ENCODE measurements at regions not wholly inside any gene's neighbourhood (a gene's known extent, or its start where the extent isn't known, plus 50 kb on each side); places are given as distances from the start of the nearest gene placed in this dataset. TPM values are rescaled to one million over a fixed set of nuclear protein-coding genes. Genes with fewer than 3 reads are reported as not detected.
"Not testable (repeated sequence)": the region's sequence is repeated elsewhere in the genome, so short reads cannot be mapped to it uniquely, and the experiment has no call there.

DNA sequence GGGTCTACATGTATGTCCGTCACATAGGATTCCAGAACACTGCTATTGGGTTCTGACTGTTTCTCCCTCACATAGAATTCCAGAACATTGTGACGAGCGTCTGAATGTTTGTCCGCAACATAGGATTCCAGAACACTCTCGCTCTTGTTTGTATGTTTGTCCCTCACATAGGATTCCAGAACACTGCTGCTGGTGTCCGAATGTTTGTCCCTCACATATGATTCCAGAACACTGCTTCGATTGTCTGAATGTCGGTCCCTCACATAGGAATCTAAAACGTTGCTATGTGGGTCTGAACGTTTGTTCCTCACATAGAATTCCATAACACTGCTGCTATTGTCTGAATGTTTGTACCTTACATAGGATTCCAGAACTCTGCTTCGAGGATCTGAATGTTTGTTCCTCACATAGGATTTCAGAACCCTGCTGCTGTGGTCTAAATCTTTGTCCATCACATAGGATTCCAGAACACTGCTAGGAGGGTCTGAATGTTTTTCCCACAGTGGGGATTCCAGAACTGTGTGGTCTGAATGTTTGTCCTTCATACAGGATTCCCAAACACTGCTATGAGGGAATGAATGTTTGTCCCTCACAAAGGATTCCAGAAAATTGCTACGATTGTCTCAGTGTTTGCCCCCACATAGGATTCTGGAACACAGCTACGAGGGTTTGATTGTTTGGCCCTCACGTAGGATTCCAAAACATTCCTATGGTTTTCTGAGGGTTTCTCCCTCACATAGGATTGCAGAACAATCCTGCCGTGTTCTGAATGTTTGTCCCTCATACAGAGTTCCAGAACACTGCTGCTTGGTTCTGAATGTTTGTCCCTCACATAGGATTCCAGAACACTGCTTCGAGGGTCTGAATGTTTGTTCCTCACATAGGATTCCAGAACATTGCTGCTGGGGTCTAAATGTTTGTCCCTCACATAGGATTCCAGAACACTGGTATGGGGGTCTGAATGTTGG lies 220.5 kb downstream of the FOXD4L6 start:
- TF ChIP-seq, protein P1, sequence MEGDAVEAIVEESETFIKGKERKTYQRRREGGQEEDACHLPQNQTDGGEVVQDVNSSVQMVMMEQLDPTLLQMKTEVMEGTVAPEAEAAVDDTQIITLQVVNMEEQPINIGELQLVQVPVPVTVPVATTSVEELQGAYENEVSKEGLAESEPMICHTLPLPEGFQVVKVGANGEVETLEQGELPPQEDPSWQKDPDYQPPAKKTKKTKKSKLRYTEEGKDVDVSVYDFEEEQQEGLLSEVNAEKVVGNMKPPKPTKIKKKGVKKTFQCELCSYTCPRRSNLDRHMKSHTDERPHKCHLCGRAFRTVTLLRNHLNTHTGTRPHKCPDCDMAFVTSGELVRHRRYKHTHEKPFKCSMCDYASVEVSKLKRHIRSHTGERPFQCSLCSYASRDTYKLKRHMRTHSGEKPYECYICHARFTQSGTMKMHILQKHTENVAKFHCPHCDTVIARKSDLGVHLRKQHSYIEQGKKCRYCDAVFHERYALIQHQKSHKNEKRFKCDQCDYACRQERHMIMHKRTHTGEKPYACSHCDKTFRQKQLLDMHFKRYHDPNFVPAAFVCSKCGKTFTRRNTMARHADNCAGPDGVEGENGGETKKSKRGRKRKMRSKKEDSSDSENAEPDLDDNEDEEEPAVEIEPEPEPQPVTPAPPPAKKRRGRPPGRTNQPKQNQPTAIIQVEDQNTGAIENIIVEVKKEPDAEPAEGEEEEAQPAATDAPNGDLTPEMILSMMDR (IDR thresholded peaks at IDR 0.05; ENCODE audit: insufficient read depth, low read depth, low read length) = no peak
- no peak for DNase-seq (ENCODE audit: low read depth)
- H3K4me3 ChIP-seq (ENCODE audit: low read depth, low read length) = no peak overlapping the region

DNA sequence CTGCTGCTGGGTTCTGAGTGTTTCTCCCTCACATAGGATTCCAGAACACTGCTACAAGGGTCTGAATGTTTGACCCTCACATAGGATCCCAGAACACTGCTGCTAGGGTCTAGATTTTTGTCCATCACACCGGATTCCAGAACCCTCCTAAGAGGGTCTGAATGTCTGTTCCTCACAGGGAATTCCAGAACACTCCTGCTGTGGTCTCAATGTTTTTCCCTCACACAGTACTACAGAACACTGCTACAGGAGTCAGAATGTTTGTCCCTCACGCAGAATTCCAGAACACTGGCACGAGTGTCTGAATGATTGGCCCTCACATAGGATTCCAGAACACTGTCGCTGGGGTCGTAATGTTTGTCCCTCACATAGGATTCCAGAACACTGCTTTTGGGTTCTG lies 221.6 kb downstream of the FOXD4L6 start:
- not testable (repeated sequence) for H3K4me3 ChIP-seq (ENCODE audit: low read depth, low read length); DNase-seq (ENCODE audit: low read depth)

DNA sequence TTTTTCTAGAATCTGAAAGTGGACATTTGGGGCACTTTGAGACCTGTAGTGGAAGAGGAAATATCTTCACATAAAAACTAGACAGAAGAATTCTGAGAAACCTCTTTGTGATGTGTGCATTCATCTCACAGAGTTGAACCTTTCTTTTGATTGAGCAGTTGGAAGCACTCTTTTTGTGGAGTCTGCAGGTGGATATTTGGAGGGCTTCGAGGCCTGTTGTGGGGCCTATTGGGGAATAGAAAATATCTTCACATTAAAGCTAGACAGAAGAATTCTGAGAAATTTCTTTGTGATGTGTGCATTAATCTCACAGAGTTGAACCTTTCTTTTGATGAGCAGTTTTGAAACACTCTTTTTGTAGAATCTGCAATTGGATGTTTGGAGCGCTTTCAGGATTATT lies 236.2 kb downstream of the FOXD4L6 start:
- DNase-seq (ENCODE audit: low read depth); H3K4me3 ChIP-seq (ENCODE audit: low read depth, low read length): not testable (repeated sequence)

DNA sequence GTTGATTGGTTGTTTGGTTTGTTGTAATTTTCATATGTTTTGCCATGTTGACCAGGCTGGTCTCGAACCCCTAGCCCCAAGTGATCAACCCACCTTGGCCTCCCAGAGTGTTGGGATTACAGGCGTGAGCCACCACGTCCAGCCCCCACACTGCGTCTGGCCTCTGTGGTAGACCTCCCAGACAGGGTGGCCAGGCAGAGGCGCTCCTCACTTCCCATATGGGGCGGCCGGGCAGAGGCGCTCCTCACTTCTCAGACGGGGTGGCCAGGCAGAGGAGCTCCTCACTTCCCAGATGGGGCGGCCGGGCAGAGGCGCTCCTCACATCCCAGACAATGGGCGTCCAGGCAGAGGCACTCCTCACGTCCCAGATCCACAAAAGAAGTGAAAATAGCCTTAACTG lies 242.6 kb downstream of the FOXD4L6 start:
- not testable (repeated sequence) for H3K4me3 ChIP-seq (ENCODE audit: low read depth, low read length); DNase-seq (ENCODE audit: low read depth)

DNA sequence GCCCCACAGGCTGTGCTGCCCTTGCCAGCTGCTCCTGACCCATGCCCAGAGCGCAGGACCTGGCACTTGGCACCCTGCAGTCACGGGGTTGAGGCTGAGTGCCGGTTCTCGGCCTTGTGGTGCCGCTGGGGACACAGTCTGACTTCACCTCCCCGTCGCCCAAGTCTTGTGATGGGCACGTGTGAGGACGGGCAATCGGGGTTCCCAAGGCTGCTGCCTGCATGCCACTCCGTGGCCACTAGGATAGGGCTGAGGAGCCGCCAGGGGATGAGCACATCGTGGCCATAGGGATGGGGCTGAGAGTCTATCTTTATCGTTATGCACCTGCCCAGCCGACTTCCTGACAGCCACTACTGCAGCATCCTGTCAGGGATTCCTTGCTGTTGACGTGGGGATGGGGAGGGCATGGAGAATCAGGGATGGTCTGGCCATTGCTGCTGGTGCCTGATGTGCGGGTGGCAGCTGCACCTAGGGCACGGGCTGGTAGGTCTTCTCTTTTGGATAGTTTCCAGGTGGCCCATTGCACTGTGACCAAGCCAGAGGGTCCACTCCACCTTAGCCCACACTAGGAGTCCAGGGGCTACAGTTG lies 243.5 kb downstream of the FOXD4L6 start:
- not testable (repeated sequence) for DNase-seq (ENCODE audit: low read depth)

DNA sequence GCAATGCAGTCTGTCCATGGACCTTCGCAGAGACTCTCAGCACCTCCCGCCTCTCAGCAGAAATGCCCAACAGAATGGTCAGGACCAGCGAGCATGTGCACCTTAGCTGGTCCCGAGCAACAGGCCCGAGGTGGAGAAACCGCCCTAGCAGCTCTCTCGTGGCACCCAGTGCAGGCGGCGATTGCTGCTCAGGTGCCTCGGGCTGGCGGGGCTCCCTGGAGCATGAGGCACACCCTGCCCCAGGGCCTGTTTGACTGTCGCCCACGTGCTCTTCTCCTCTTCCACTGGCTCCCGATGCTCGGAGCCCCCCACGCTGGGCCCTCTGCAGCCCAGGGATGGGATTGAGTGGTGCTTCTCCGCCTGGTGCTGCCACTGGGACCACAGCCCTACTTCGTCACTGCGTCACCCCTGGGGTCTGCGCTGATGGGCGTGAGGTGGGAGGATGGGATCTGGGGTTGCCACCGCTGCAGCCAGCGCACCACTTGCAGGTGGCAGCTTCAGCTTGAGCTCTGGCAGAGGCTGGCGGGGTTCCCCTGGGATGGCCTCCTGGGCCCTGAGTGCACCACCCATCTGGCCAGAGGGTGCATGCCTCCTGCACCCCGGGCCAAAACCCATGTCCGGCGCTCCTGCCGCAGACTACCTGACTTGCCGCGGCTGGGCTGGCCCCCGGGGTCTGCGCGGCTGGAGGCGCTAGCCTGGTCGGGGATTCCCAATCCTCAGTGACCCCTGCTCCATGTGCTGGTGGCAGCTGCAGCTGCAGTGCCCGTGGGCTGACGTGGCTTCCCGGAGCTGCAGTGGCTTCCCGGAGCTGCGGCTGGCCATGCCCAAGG lies 244.2 kb downstream of the FOXD4L6 start:
- DNase-seq (ENCODE audit: low read depth) = no peak
- H3K4me3 ChIP-seq (ENCODE audit: low read depth, low read length) = no peak overlapping the region
- TF ChIP-seq, protein P1 (IDR thresholded peaks at IDR 0.05; ENCODE audit: insufficient read depth, low read depth, low read length) = no peak

More for the DNA sequence above, 243.5 kb downstream of the FOXD4L6 start:
- H3K4me3 ChIP-seq (ENCODE audit: low read depth, low read length) = not testable (repeated sequence)

DNA sequence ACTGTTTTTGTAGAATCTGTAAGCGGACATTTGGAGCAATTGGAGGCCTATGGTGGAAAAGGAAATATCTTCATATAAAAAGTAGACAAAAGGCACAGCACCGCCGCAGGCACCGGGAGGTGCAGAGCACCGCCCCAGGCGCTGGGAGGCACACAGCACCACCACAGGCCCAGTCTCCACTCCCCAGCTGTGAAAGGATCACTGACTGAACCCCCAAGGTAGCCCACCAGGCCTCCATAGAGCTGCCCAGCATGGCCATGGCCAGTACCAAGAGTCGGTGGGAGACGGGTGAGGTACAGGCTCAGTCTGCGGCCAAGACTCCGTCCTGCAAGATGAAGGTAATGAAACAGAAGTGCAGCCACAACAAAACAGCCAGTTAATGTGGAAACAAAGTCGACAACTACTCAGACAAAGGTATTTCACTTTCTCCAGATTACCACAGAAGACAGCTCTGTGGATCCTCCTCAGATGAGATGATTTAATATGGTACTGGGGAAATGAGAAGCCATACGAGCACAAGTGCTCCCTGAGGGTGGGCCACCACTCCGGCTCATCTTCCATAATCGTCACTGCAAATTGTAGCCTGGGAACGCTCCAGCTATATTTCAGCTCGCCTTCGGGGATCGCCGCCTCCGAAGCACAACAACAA lies 244.9 kb downstream of the FOXD4L6 start:
- not testable (repeated sequence) for H3K4me3 ChIP-seq (ENCODE audit: low read depth, low read length); DNase-seq (ENCODE audit: low read depth)

DNA sequence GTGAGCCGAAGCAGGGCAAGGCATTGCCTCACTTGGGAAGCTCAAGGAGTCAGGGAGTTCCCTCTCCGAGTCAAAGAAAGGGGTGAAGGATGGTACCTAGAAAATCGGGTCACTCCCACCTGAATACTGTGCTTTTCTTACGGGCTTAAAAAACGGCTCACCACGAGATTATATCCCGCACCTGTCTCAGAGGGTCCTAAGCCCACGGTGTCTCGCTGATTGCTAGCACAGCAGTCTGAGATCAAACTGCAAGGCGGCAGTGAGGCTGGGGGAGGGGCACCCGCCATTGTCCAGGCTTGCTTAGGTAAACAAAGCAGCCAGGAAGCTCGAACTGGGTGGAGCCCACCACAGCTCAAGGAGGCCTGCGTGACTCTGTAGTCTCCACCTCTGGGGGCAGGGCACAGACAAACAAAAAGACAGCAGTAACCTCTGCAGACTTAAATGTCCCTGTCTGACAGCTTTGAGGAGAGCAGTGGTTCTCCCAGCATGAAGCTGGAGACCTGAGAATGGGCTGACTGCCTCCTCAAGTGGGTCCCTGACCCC lies 254.7 kb downstream of the FOXD4L6 start:
- DNase-seq (ENCODE audit: low read depth); H3K4me3 ChIP-seq (ENCODE audit: low read depth, low read length): not testable (repeated sequence)

DNA sequence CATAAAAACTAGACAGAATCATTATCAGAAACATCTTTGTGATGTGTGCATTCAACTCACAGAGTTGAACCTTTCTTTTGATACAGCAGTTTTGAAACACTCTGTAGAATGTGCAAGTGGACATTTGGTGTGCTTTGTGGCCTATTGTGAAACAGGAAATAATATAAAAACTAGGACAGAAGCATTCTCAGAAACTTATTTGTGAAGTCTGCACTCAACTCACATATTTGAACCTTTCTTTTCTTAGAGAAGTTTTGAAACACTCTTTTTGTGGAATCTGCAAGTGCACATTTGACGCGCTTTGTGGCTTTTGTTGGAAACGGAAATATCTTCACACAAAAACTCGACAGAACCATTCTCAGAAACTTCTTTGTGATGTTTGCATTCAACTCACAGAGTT lies 260.0 kb downstream of the FOXD4L6 start:
- not testable (repeated sequence) for H3K4me3 ChIP-seq (ENCODE audit: low read depth, low read length); DNase-seq (ENCODE audit: low read depth)

Small RNA genes lying in the stretch of these regions (small RNA-seq; reads per million reads assigned to genes)
- gene AL353626.2 (not detected), gene MIR1299 (not detected)
